Stimulated activated CD4-positive, alpha-beta T cell treated with anti-CD3 and anti-CD28 coated beads, Interleukin-15, amount 100 ng/mL, for 24 hours (primary cell): ENCODE measurements at regions not wholly inside any gene's neighbourhood (a gene's known extent, or its start where the extent isn't known, plus 50 kb on each side); places are given as distances from the start of the nearest gene placed in this dataset.

ENCODE experiments used
- DNase-seq: peaks from one replicate; pipeline ENCODE4 v3.0.0-alpha.2; 2020

- DNase-seq, result no peak
These were observed 51.0 kb upstream of the TNC start for GRCh38 chr9:115169003-115169402.

- no peak for DNase-seq
These were observed 52.6 kb upstream of the TNC start for GRCh38 chr9:115170358-115171073.

GRCh38 chr9:115171921-115172388 is 54.0 kb upstream of the TNC start:
- no peak for DNase-seq

- DNase-seq, result no peak
These were observed 64.3 kb upstream of the TNC start for GRCh38 chr9:115182264-115182663.

- no peak for DNase-seq
These were observed 65.5 kb upstream of the TNC start for GRCh38 chr9:115183436-115183835.

GRCh38 chr9:115189686-115190085 is 71.7 kb upstream of the TNC start:
- DNase-seq, result no peak

- DNase-seq, result no peak
These were observed 73.7 kb upstream of the TNC start for GRCh38 chr9:115191667-115192066.

- no peak for DNase-seq
These were observed 74.3 kb upstream of the TNC start for GRCh38 chr9:115192280-115192679.

GRCh38 chr9:115192835-115193525 is 75.0 kb upstream of the TNC start:
- no peak for DNase-seq

- no peak for DNase-seq
These were observed 75.8 kb upstream of the TNC start for GRCh38 chr9:115193777-115194176.

GRCh38 chr9:115194216-115194615 is 76.3 kb upstream of the TNC start:
- DNase-seq, result no peak

GRCh38 chr9:115195912-115196311 is 78.0 kb upstream of the TNC start:
- DNase-seq, result no peak

- DNase-seq, result no peak
These were observed 79.0 kb upstream of the TNC start for GRCh38 chr9:115196919-115197318.

- DNase-seq, result no peak
These were observed 80.0 kb upstream of the TNC start for GRCh38 chr9:115198001-115198400.

GRCh38 chr9:115200711-115201505 is 83.0 kb upstream of the TNC start:
- no peak for DNase-seq

GRCh38 chr9:115202181-115202580 is 84.2 kb upstream of the TNC start:
- no peak for DNase-seq

- no peak for DNase-seq
These were observed 85.2 kb upstream of the TNC start for GRCh38 chr9:115202960-115203751.

GRCh38 chr9:115204904-115205453 is 87.0 kb upstream of the TNC start:
- no peak for DNase-seq

GRCh38 chr9:115207003-115207836 is 89.3 kb upstream of the TNC start:
- peak; percentile 20 for DNase-seq

- no peak for DNase-seq
These were observed 90.5 kb upstream of the TNC start for GRCh38 chr9:115208501-115208900.

- DNase-seq, result peak; percentile 34
These were observed 91.8 kb upstream of the TNC start for GRCh38 chr9:115209601-115210306.
